ENCODE measurements at regions not wholly inside any gene's neighbourhood (a gene's known extent, or its start where the extent isn't known, plus 50 kb on each side); places are given as distances from the start of the nearest gene placed in this dataset.
"Not testable (repeated sequence)": the region's sequence is repeated elsewhere in the genome, so short reads cannot be mapped to it uniquely, and the experiment has no call there.

- no peak overlapping the region for H3K4me3 ChIP-seq (ENCODE audit: low read depth, low read length)
- no peak for TF ChIP-seq CTCF (IDR thresholded peaks at IDR 0.05; ENCODE audit: low read depth, low read length)
- DNase-seq (ENCODE audit: low read depth, low spot score) = peak; percentile 38
- in situ Hi-C loops (cut with HindIII; ENCODE audit: low sequenced_read_pairs) = no loop called here
These were observed 131.4 kb downstream of the MED10 start for GRCh38 chr5:6246820-6247437.

- TF ChIP-seq CTCF (IDR thresholded peaks at IDR 0.05; ENCODE audit: low read depth, low read length) = no peak
- in situ Hi-C loops (cut with HindIII; ENCODE audit: low sequenced_read_pairs) = no loop called here
- H3K4me3 ChIP-seq (ENCODE audit: low read depth, low read length) = no peak overlapping the region
- DNase-seq (ENCODE audit: low read depth, low spot score) = no peak
These were observed 134.0 kb downstream of the MED10 start for GRCh38 chr5:6244339-6244714.

GRCh38 chr5:6243706-6244338 lies 134.5 kb downstream of the MED10 start:
- no peak for TF ChIP-seq CTCF (IDR thresholded peaks at IDR 0.05; ENCODE audit: low read depth, low read length)
- in situ Hi-C loops (cut with HindIII; ENCODE audit: low sequenced_read_pairs) = no loop called here
- no peak overlapping the region for H3K4me3 ChIP-seq (ENCODE audit: low read depth, low read length)
- DNase-seq (ENCODE audit: low read depth, low spot score) = no peak

GRCh38 chr5:6241056-6241455 lies 137.3 kb downstream of the MED10 start:
- H3K4me3 ChIP-seq (ENCODE audit: low read depth, low read length); DNase-seq (ENCODE audit: low read depth, low spot score); in situ Hi-C loops (cut with HindIII; ENCODE audit: low sequenced_read_pairs): not testable (repeated sequence)

GRCh38 chr5:6236858-6237481 lies 141.4 kb downstream of the MED10 start:
- TF ChIP-seq CTCF (IDR thresholded peaks at IDR 0.05; ENCODE audit: low read depth, low read length) = no peak
- H3K4me3 ChIP-seq (ENCODE audit: low read depth, low read length) = no peak overlapping the region
- in situ Hi-C loops (cut with HindIII; ENCODE audit: low sequenced_read_pairs) = no loop called here
- DNase-seq (ENCODE audit: low read depth, low spot score) = no peak

- TF ChIP-seq CTCF (IDR thresholded peaks at IDR 0.05; ENCODE audit: low read depth, low read length) = no peak
- in situ Hi-C loops (cut with HindIII; ENCODE audit: low sequenced_read_pairs) = no loop called here
- no peak for DNase-seq (ENCODE audit: low read depth, low spot score)
These were observed 142.1 kb downstream of the MED10 start for GRCh38 chr5:6236170-6236793.

GRCh38 chr5:6235726-6236125 lies 142.6 kb downstream of the MED10 start:
- no peak for DNase-seq (ENCODE audit: low read depth, low spot score)
- no peak for TF ChIP-seq CTCF (IDR thresholded peaks at IDR 0.05; ENCODE audit: low read depth, low read length)
- in situ Hi-C loops (cut with HindIII; ENCODE audit: low sequenced_read_pairs) = no loop called here

More at GRCh38 chr5:6236170-6236793, 142.1 kb downstream of the MED10 start:
- H3K4me3 ChIP-seq (ENCODE audit: low read depth, low read length) = no peak overlapping the region

More at GRCh38 chr5:6235726-6236125, 142.6 kb downstream of the MED10 start:
- H3K4me3 ChIP-seq (ENCODE audit: low read depth, low read length) = no peak overlapping the region

Measured in astrocyte of the spinal cord (primary cell).